Hematopoietic multipotent progenitor cell treated with erythropoietin and hydrocortisone succinate and interleukin-3 and kit ligand, for 4 days (in vitro differentiated cells): ENCODE measurements at regions not wholly inside any gene's neighbourhood (a gene's known extent, or its start where the extent isn't known, plus 50 kb on each side); places are given as distances from the start of the nearest gene placed in this dataset.

ENCODE experiments used
- DNase-seq: peaks from one replicate; pipeline ENCODE4 v3.0.0-alpha.2; 2015

- DNase-seq: no peak
Measured at GRCh38 chr9:23606107-23606506, 219.9 kb downstream of the ELAVL2 start.

GRCh38 chr9:23608456-23608855, 217.6 kb downstream of the ELAVL2 start:
- DNase-seq: no peak

- DNase-seq: no peak
Measured at GRCh38 chr9:23611869-23612268, 214.2 kb downstream of the ELAVL2 start.

GRCh38 chr9:23615569-23615968, 210.5 kb downstream of the ELAVL2 start:
- DNase-seq: no peak

- no peak for DNase-seq
Measured at GRCh38 chr9:23621188-23621587, 204.9 kb downstream of the ELAVL2 start.

- no peak for DNase-seq
Measured at GRCh38 chr9:23621924-23622323, 204.1 kb downstream of the ELAVL2 start.

GRCh38 chr9:23622396-23622795, 203.6 kb downstream of the ELAVL2 start:
- no peak for DNase-seq

GRCh38 chr9:23630488-23630887, 195.6 kb downstream of the ELAVL2 start:
- DNase-seq: no peak

GRCh38 chr9:23635276-23635675, 190.8 kb downstream of the ELAVL2 start:
- DNase-seq: no peak

GRCh38 chr9:23636199-23636598, 189.8 kb downstream of the ELAVL2 start:
- DNase-seq: no peak

GRCh38 chr9:23638011-23638410, 188.0 kb downstream of the ELAVL2 start:
- no peak for DNase-seq

- DNase-seq: no peak
Measured at GRCh38 chr9:23638837-23639426, 187.1 kb downstream of the ELAVL2 start.
